Epithelial cell of proximal tubule (primary cell): ENCODE measurements at regions not wholly inside any gene's neighbourhood (a gene's known extent, or its start where the extent isn't known, plus 50 kb on each side); places are given as distances from the start of the nearest gene placed in this dataset.

Source experiments
- DNase-seq: peaks from one replicate; pipeline ENCODE4 v3.0.0-alpha.2; 2011; ENCODE audit warnings: low read depth
- H3K4me3 ChIP-seq: 2 replicates; pipeline ENCODE4 v1.5.1; 2011; ENCODE audit warnings: low read depth, mild to moderate bottlenecking, low read length
- TF ChIP-seq, protein P1 (sequence below): conservative IDR thresholded peaks from 2 replicates; pipeline ENCODE4 v1.5.1; 2012; ENCODE audit warnings: low read depth, mild to moderate bottlenecking, low read length

DNA sequence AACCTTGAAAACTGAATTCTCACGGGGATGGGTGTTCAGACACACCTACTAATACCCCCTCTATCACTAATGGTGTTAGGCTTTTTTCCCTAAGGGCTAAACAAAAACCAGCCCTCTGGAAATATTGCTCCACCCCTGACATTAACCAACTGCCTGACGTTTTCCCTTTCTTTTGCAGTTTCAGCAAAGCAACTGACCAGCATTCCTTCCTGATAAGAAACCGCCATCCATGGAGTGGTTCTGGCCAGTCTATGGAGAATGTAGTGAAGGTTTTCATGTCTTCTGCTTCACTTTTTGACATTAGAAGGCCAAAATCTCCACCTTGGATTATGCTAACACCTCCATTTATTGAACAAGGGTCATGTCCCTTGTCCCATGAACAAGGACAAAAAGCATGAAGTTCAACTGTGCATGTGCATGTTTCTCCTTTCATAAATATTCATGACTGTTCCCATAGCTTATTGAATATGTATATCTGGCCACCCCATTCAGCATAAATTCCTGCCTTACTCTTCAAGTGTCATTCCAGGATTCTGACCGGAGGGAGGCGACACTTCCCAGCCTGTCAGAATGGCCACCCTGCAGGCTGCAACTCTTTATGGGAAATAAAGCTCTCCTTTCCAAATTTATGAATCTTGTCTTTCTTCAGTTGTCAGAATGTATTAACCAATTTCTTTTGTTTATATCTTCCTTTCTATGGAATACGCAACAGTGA, 314.3 kb downstream of the HHIPL2 start:
- no peak for DNase-seq
- no peak overlapping the region for H3K4me3 ChIP-seq
- TF ChIP-seq, protein P1, sequence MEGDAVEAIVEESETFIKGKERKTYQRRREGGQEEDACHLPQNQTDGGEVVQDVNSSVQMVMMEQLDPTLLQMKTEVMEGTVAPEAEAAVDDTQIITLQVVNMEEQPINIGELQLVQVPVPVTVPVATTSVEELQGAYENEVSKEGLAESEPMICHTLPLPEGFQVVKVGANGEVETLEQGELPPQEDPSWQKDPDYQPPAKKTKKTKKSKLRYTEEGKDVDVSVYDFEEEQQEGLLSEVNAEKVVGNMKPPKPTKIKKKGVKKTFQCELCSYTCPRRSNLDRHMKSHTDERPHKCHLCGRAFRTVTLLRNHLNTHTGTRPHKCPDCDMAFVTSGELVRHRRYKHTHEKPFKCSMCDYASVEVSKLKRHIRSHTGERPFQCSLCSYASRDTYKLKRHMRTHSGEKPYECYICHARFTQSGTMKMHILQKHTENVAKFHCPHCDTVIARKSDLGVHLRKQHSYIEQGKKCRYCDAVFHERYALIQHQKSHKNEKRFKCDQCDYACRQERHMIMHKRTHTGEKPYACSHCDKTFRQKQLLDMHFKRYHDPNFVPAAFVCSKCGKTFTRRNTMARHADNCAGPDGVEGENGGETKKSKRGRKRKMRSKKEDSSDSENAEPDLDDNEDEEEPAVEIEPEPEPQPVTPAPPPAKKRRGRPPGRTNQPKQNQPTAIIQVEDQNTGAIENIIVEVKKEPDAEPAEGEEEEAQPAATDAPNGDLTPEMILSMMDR, result no peak

DNA sequence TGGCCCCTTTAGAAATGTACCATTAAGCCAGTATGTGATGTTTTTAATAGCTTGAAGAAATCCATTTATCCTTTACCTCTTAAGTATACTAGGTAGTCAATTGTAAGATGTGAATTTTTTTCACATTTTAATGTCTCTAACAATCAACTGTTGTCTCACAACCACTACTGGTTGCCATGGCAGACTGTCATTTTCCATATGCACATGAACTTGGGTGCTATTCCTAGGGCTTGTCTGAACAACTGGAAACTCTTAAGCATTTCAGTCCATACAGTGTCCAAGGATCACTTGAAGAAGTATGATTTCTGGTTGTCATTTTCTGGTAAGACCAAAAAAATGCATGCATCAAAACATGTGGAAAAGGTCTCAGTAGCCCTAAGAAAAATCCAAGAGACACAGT, 315.1 kb downstream of the HHIPL2 start:
- TF ChIP-seq, protein P1, result no peak
- no peak overlapping the region for H3K4me3 ChIP-seq
- DNase-seq, result no peak

DNA sequence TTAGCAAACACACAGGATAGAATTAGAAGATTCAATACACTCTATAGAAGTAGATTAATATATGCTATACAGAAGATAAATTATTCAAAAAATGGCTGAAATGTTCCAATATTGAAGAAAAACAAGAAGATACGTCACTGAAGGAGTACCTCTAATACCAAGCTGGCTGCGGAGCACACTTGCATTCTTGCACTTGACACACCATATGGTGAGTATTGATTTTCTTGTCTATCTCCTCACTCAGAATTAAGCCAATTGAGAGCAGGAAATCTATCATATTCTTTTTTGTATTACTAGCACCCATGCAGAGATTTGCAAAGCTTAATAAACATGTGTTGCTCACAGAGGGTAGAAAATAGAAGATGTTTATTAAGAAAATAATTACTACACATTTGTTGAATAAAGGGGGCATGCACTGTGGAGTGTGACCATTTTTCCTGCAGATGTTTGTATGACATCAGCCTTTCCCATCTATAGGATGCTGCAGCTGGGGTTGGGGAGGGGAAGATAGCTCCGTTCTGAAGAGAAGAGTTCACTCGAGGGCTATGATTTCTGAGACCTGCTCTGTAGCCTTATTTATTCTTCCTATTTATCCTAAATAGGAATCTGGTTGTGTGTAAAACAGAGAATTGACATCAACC, 318.1 kb downstream of the HHIPL2 start:
- TF ChIP-seq, protein P1, result no peak
- no peak overlapping the region for H3K4me3 ChIP-seq
- no peak for DNase-seq

DNA sequence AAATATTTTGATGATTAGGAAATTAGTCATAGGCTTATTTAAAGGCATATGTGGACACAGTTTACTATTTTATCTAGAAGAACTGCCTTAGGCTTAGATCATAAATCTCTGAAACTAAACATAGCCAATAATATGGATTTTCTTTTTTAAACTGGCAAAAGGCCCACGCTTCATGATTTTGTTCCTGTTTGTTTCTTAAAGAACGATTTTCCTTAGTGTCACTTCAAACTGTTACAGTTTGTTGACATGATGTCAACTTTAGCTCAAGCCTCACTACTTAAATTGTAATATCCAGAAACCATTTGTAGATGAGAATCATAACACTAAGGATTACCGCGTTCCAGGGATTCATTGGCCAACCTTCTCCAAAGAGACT, 322.6 kb downstream of the HHIPL2 start:
- DNase-seq, result no peak
- TF ChIP-seq, protein P1, result no peak
- H3K4me3 ChIP-seq, result no peak overlapping the region

DNA sequence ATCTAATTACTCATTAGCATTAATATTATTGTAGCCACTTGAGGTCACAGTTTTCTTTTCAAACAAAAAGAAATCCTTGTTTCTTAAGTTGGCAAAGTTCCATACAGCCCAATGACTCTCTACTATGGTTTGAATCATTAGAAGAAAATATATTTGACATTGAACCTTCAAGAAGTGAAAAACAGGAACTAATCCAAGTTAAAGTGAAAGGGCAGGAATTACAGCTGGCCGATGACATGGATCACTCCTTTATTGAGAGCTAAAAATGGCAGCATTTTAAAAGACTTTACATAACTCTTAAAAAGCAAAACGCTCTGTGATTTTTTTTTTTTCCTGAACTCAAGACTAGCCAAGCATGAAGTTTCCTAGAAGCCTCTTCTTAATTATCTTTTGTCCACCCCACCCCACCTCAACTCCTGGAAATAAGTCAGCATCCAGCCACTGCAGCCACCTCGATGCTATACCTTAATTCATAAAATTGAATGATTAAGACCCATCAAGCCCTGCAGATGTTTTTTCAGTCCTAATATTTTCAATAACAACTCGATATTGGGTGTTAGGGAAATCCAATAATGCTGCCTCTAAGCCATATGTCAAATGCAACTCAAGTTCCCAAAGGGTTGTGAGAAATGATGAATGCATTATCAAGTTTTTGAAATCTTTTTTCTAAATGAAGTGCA, 323.1 kb downstream of the HHIPL2 start:
- DNase-seq, result no peak
- TF ChIP-seq, protein P1, result no peak
- no peak overlapping the region for H3K4me3 ChIP-seq

DNA sequence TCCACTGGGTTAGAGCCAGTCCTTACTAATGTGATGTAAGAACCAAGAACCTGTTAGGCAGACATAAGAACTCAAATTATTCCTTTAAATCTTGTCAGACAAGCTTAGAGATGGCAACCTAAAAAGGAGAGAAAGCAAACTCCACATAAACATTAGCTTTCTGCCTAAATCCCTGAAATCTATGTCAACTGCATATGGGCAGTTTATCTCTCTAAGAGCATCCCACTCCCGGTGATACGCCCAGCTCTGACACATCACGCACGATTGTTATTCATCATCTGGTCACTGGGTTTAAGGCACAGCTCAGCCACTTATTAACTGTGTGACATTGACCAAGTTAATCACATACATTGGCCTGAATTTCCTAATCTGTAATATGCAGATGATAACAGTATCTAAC, 323.7 kb downstream of the HHIPL2 start:
- TF ChIP-seq, protein P1, result no peak

More for the DNA sequence above, 323.7 kb downstream of the HHIPL2 start:
- no peak for DNase-seq
- no peak overlapping the region for H3K4me3 ChIP-seq
